Breast epithelium (tissue), 4 donors: ENCODE measurements at regions not wholly inside any gene's neighbourhood (a gene's known extent, or its start where the extent isn't known, plus 50 kb on each side); places are given as distances from the start of the nearest gene placed in this dataset.

Experiments used
- DNase-seq, 2 donors: peaks; one replicate each; pipeline ENCODE4 v3.0.0-alpha.2; 2019; ENCODE audit warnings: low spot score in 2 of 2
- H3K27ac ChIP-seq, 2 donors: fragments of 200-600 bp; sonication (generic) in 1 of 2; one replicate each; pipeline ENCODE4 v1.5.1; 2016 to 2019; ENCODE audit warnings: mild to moderate bottlenecking in 1 of 2
- H3K27me3 ChIP-seq, 2 donors: fragments of 200-600 bp; sonication (generic) in 1 of 2; one replicate each; pipeline versions ENCODE4 v1.5.1 to v1.6.0; 2017 to 2019; ENCODE audit warnings: control low read depth in 1 of 2, mild to moderate bottlenecking in 1 of 2
- H3K36me3 ChIP-seq: fragments of 200-600 bp; one replicate; pipeline ENCODE4 v1.5.1; 2019
- H3K4me1 ChIP-seq, 2 donors: fragments of 200-600 bp; sonication (generic); one replicate each; pipeline ENCODE4 v1.5.1; 2016 to 2019; ENCODE audit warnings: control low read depth in 1 of 2
- H3K4me3 ChIP-seq, 3 donors: fragments of 200-600 bp; sonication (generic); 1 replicate in 2 of 3; 2 replicates in 1 of 3; pipeline ENCODE4 v1.5.1; 2016 to 2019; ENCODE audit warnings: mild to moderate bottlenecking in 3 of 3, moderate library complexity in 2 of 3
- H3K9me3 ChIP-seq, 2 donors: fragments of 200-600 bp; sonication (generic) in 1 of 2; one replicate each; pipeline ENCODE4 v1.5.1; 2016 to 2019; ENCODE audit warnings: control low read depth in 1 of 2
- CTCF ChIP-seq, 3 donors: fragments of 450-650 bp; IDR thresholded peaks; one replicate each; pipeline ENCODE4 v1.5.1; 2016 to 2017; ENCODE audit warnings: antibody characterized with exemption in 3 of 3, mild to moderate bottlenecking in 3 of 3, moderate library complexity in 3 of 3
- POLR2A ChIP-seq: fragments of 450-650 bp; IDR thresholded peaks from one replicate; pipeline ENCODE4 v1.6.1; 2016; ENCODE audit warnings: antibody characterized with exemption, mild to moderate bottlenecking, moderate library complexity
- POLR2AphosphoS5 ChIP-seq, 3 donors: sonication (generic); formaldehyde crosslinking; IDR thresholded peaks; one replicate each; pipeline ENCODE4 v1.6.1; 2017; ENCODE audit warnings: antibody characterized with exemption in 3 of 3
- intact Hi-C: fragments of 100-400 bp; cut with DNase I; formaldehyde crosslinking; loops from one replicate; pipeline ENCODE4 v1.15.1; 2023; ENCODE audit warnings: low total_unique reads

GRCh38 chr10:31707093-31708039, 221.3 kb downstream of the ARHGAP12 start:
- no peak for DNase-seq
- peaks cover 6 to 11% of the 10 kb centered on the region in 2 donors for H3K4me1 ChIP-seq
- H3K36me3 ChIP-seq, result no peaks in the 10 kb centered on the region
- intact Hi-C loops, result no loop called here
- peaks cover 0 to 10% of the 10 kb centered on the region in 2 donors for H3K9me3 ChIP-seq
- H3K4me3 ChIP-seq, result peak overlapping the region in 1 of 3 donors; percentile 45
- TF ChIP-seq CTCF (IDR thresholded peaks at IDR 0.05) (no peak), POLR2A (no peak), POLR2AphosphoS5 (IDR thresholded peaks at IDR 0.05) (peak; percentile 16 to 50 (median 48))
- H3K27ac ChIP-seq, result peak overlapping the region; percentile 59 to 91
- H3K27me3 ChIP-seq, result no peaks in the 10 kb centered on the region

- Histone ChIP-seq H3K36me3 (no peaks in the 10 kb centered on the region), H3K4me3 (peak overlapping the region in 1 of 3 donors; percentile 45), H3K27ac (peak overlapping the region; percentile 59 to 91), H3K4me1 (peaks cover 6 to 11% of the 10 kb centered on the region in 2 donors), H3K9me3 (peaks cover 0 to 6% of the 10 kb centered on the region in 2 donors), H3K27me3 (no peaks in the 10 kb centered on the region)
- TF ChIP-seq CTCF (IDR thresholded peaks at IDR 0.05) (no peak), POLR2A (no peak), POLR2AphosphoS5 (IDR thresholded peaks at IDR 0.05) (no peak)
- intact Hi-C loops, result no loop called here
- no peak for DNase-seq
Observed at GRCh38 chr10:31706464-31707092, 222.1 kb downstream of the ARHGAP12 start.

- no peaks in the 10 kb centered on the region for H3K36me3 ChIP-seq
- no peaks in the 10 kb centered on the region for H3K27me3 ChIP-seq
- no peak for DNase-seq
- TF ChIP-seq CTCF (IDR thresholded peaks at IDR 0.05) (no peak), POLR2A (no peak), POLR2AphosphoS5 (IDR thresholded peaks at IDR 0.05) (no peak)
- no peak overlapping the region for H3K4me3 ChIP-seq
- peaks cover 6 to 11% of the 10 kb centered on the region in 2 donors for H3K4me1 ChIP-seq
- no peak overlapping the region for H3K27ac ChIP-seq
- H3K9me3 ChIP-seq, result no peaks in the 10 kb centered on the region
- intact Hi-C loops, result no loop called here
Observed at GRCh38 chr10:31705136-31705535, 223.5 kb downstream of the ARHGAP12 start.

DNA sequence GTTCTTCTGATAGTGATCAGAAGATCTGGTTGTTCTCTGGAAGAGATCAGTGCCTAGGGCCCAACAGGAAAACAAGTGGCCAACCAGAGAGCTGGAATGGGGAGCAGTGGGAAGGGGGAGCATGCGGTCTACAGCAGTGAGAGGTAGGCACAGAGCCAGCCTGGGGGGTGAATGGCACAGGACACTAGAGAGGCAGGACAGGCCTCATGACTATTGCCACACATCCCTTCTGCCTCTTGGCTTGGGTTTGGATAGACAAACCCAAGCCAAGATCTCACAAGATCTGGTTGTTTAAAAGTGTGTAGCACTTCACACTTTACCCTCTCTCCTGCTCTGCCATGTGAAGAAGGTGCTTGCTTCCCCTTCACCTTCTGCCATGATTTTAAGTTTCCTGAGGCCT, 224.4 kb downstream of the ARHGAP12 start:
- intact Hi-C loops, result no loop called here
- DNase-seq, result no peak
- Histone ChIP-seq H3K36me3 (no peaks in the 10 kb centered on the region), H3K4me1 (peaks cover 6 to 11% of the 10 kb centered on the region in 2 donors), H3K27ac (no peak overlapping the region), H3K27me3 (no peaks in the 10 kb centered on the region), H3K9me3 (no peaks in the 10 kb centered on the region), H3K4me3 (no peak overlapping the region)
- TF ChIP-seq POLR2AphosphoS5 (IDR thresholded peaks at IDR 0.05) (no peak), POLR2A (no peak), CTCF (IDR thresholded peaks at IDR 0.05) (no peak)

GRCh38 chr10:31702954-31703353, 225.7 kb downstream of the ARHGAP12 start:
- H3K27me3 ChIP-seq, result no peaks in the 10 kb centered on the region
- intact Hi-C loops, result no loop called here

More at GRCh38 chr10:31702954-31703353, 225.7 kb downstream of the ARHGAP12 start:
- H3K36me3 ChIP-seq, result no peaks in the 10 kb centered on the region
- no peak overlapping the region for H3K4me3 ChIP-seq
- no peak overlapping the region for H3K27ac ChIP-seq
- H3K4me1 ChIP-seq, result peaks cover 6% of the 10 kb centered on the region in 2 donors
- TF ChIP-seq POLR2AphosphoS5 (IDR thresholded peaks at IDR 0.05) (no peak), CTCF (IDR thresholded peaks at IDR 0.05) (no peak), POLR2A (no peak)
- no peaks in the 10 kb centered on the region for H3K9me3 ChIP-seq
- DNase-seq, result no peak
